ENCODE measurements at regions not wholly inside any gene's neighbourhood (a gene's known extent, or its start where the extent isn't known, plus 50 kb on each side); places are given as distances from the start of the nearest gene placed in this dataset.
"Not testable (repeated sequence)": the region's sequence is repeated elsewhere in the genome, so short reads cannot be mapped to it uniquely, and the experiment has no call there.

GRCh38 chr6:140155451-140156126 lies 781.1 kb upstream of the CITED2 start:
- DNase-seq: no peak
- Histone ChIP-seq H3K4me1 (no peaks in the 10 kb centered on the region), H3K36me3 (no peaks in the 10 kb centered on the region), H3K4me3 (no peak overlapping the region), H3K9me3 (replicated peaks) (peaks cover 14% of the 10 kb centered on the region), H3K27me3 (ENCODE audit: low read depth) (no peaks in the 10 kb centered on the region), H3K27ac (replicated peaks) (no peak overlapping the region)
- no peak for TF ChIP-seq CTCF (IDR thresholded peaks at IDR 0.05; ENCODE audit: borderline replicate concordance)
- intact Hi-C loops (cut with micrococcal nuclease): no loop called here

- no peaks in the 10 kb centered on the region for H3K36me3 ChIP-seq
- peaks cover 14% of the 10 kb centered on the region for H3K9me3 ChIP-seq (replicated peaks)
- H3K4me1 ChIP-seq: no peaks in the 10 kb centered on the region
- H3K4me3 ChIP-seq: no peak overlapping the region
- TF ChIP-seq CTCF (IDR thresholded peaks at IDR 0.05; ENCODE audit: borderline replicate concordance): no peak
- H3K27ac ChIP-seq (replicated peaks): no peak overlapping the region
- no peaks in the 10 kb centered on the region for H3K27me3 ChIP-seq (ENCODE audit: low read depth)
- no peak for DNase-seq
- intact Hi-C loops (cut with micrococcal nuclease): no loop called here
These were observed 779.3 kb upstream of the CITED2 start for GRCh38 chr6:140153703-140154102.

GRCh38 chr6:140147825-140148814 lies 773.7 kb upstream of the CITED2 start:
- H3K4me1 ChIP-seq; H3K9me3 ChIP-seq (replicated peaks); DNase-seq: not testable (repeated sequence)

GRCh38 chr6:140140891-140141290 lies 766.4 kb upstream of the CITED2 start:
- no peak for DNase-seq
- Histone ChIP-seq H3K27me3 (ENCODE audit: low read depth) (no peaks in the 10 kb centered on the region), H3K9me3 (replicated peaks) (peaks cover under 1% of the 10 kb centered on the region), H3K27ac (replicated peaks) (no peak overlapping the region), H3K36me3 (no peaks in the 10 kb centered on the region), H3K4me1 (peaks cover 10% of the 10 kb centered on the region), H3K4me3 (no peak overlapping the region)
- no peak for TF ChIP-seq CTCF (IDR thresholded peaks at IDR 0.05; ENCODE audit: borderline replicate concordance)
- intact Hi-C loops (cut with micrococcal nuclease): no loop called here

More at GRCh38 chr6:140147825-140148814, 773.7 kb upstream of the CITED2 start:
- H3K27ac ChIP-seq (replicated peaks); intact Hi-C loops (cut with micrococcal nuclease); H3K27me3 ChIP-seq (ENCODE audit: low read depth); H3K4me3 ChIP-seq; H3K36me3 ChIP-seq: not testable (repeated sequence)

GRCh38 chr6:140138311-140139010 lies 764.0 kb upstream of the CITED2 start:
- no peak for TF ChIP-seq CTCF (IDR thresholded peaks at IDR 0.05; ENCODE audit: borderline replicate concordance)
- H3K36me3 ChIP-seq: no peaks in the 10 kb centered on the region
- peaks cover 25% of the 10 kb centered on the region for H3K9me3 ChIP-seq (replicated peaks)
- intact Hi-C loops (cut with micrococcal nuclease): no loop called here
- no peak for DNase-seq
- H3K4me3 ChIP-seq: peak overlapping the region; percentile 15
- H3K4me1 ChIP-seq: peaks cover 10% of the 10 kb centered on the region
- peak overlapping the region; percentile 74 for H3K27ac ChIP-seq (replicated peaks)
- H3K27me3 ChIP-seq (ENCODE audit: low read depth): no peaks in the 10 kb centered on the region
